CD4-positive, alpha-beta T cell treated with Interleukin-21 for 1 hour (primary cell): ENCODE measurements at regions not wholly inside any gene's neighbourhood (a gene's known extent, or its start where the extent isn't known, plus 50 kb on each side); places are given as distances from the start of the nearest gene placed in this dataset.
"Not testable (repeated sequence)": the region's sequence is repeated elsewhere in the genome, so short reads cannot be mapped to it uniquely, and the experiment has no call there.

Source experiments
- DNase-seq: peaks from one replicate; pipeline ENCODE4 v3.0.0-alpha.2; 2020

DNA sequence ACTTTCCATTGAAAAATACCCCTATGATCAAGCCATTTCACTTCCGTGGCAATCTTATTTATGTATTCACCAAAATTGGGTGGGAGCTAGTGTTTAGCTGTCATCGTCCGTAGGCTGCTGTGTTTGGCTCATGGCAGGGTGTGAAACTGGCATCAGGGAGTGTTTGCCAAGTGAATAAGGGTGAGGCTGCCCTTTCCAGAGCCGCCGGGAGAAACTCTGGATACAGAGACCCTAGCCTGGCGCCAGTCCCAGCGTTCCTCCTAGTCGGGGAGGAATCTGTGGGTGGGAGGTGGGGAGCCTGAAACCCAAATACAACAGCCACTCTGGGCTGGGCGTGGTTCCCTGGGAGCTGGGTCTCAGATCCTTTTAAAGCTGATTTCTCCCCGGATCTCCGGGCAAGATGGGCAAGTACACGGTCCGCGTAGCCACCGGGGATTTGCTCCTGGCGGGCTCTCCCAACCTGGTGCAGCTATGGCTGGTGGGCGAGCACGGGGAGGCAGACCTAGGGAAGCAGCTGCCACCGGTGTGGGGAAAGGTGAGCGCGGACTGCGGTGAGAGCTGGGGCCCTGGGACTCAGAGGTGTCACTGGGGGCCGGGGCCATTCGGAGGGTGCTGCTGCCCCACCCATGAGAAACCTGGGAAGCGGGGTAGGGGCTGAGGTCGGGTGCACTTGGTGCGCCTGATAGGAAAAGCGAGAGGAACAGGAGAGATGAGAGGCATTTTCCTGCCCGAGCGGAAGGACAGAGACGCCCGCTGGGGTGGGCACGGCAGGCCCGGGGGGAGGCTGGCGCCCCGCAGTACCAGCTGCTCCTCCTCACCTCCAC is 62.1 kb upstream of the TEKT1 start:
- DNase-seq, result no peak

DNA sequence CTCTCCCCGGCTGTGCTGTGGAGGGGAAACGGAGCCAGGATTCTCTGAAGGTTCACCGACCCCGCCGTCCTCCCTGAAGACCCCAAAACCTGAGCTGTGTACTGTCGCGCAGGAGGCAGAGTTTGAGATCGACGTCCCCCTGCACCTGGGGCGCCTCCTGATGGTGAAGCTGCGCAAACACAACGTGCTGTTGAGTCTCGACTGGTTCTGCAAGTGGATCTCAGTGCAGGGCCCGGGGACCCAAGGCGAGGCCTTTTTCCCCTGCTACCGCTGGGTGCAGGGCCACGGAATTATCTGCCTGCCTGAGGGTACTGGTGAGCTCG is 62.6 kb upstream of the TEKT1 start:
- DNase-seq, result no peak

DNA sequence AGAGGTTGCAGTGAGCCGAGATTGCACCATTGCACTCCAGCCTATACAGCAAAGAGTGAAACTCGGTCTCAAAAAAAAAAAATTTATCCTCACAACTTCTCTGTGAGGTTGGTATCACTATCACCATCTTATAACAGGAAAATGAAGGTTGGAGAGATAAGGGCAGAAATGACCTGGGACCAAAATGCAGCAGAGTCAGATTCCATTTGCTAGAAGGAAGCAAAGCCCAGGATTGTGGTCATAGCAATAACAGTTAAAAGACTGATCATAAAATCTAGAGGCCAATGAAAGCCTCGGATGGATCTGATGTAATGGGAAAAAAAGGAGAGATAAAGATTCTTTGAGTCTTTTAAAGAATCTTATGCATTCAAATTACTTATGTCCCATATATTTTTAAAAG is 69.6 kb upstream of the TEKT1 start:
- DNase-seq, result no peak

DNA sequence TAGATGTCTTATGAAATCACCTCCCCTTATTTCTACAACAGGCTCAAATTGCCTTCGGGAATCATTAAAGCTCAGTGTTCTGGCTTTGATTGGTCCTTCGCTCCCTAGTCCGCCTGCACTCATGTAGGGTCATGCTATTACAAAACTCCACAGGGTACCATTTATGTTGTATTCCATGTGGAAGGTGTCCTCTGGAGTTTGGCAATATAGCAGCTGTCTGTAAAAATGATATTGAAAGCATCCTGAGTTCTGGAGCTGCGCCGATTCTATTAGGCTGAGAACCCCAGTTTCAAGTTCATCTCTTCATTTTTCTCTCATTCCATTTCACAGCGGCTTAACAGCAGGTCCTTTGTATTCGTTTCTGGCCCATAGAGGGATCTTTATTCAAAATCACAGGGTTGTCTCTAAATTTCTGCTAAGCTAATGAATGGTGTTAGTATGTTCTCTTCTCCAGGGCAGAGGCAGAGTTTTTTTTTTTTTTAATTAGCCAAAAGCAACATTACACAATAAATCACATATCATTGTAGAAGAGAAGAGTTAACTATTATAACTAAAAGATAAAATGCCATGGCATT is 71.9 kb upstream of the TEKT1 start:
- DNase-seq, result no peak

DNA sequence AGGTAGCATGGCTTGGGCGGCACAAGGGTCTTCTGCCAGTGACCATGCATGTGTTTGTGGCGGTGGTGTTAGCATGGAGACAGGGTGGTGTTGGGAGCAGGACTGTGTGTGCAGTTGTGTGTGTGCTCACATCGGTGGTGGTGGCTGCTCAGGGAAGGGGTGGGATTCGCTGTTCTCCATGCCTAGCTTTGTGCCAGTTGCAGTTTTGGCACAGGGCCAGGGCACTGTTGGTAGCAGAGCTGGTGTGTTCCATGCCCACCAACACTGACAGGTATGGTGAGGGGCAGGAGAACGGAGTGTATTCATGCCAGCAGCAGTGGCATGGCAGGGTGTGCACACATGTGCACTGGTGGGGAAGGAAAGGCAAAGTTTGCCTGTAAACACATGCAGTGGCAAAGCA is 77.3 kb upstream of the TEKT1 start:
- no peak for DNase-seq

- peak; percentile 58 for DNase-seq
These were observed 79.6 kb upstream of the TEKT1 start for GRCh38 chr17:6910987-6911603.

GRCh38 chr17:6912110-6913051 is 80.9 kb upstream of the TEKT1 start:
- DNase-seq, result no peak

DNA sequence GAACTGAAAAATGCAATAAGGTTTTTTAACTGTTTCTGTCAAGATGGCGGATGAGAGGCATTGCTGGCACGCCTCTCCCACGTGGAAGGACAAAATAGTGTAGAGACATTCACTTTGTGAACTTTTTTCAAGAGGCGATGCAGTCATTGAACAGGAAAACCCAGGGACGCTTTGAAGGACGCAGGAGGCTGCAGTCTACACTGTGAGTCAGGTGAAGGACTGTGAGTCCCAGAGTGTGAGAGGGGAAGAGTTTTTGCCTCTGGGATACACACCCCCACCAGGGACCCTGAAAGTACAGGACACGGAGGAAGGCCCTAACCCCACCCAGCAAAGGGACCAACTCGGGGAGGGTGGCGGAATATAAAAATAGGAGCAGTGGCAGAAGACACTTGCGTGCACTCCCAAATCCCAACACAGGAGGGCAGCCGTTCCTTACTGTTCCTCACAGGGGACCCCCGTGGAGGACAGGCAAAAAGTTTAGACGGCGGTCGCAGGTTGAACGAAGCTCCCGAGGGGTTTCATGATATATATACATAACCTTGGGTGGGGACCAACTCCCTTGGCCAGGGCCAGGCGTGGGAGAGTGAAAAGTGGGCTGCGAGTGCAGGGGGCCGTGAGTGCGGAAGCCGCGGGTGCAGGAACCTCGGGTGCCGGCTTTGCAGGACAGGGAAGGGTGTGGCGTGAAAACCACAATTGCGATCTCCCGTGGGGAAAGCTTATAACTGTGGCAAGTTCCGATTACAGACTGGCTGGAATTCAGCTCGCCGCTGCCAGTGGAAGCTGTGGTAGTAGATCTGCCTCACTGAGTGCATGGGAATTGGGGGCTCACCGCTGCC is 82.0 kb upstream of the ALOX12 start:
- peak; percentile 76 for DNase-seq

DNA sequence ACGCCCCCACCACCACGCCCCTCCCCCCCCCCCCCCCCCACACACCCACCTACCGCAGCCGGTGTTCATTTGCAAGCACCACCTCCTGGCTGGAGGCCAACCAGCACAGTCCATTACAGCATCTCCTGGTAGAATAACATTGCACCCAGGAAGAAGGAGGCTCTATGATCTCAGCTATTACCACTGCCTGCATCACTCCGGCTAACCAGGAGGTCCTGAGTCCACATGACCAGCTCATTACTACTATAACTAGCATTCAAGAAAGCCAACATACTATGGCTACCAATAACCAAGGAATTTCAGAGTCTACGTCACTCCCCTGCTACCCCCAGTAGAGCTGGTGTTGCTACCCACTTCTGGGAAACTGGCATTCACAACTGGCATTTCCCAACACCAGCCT is 81.1 kb upstream of the ALOX12 start:
- DNase-seq, result peak; percentile 15

GRCh38 chr17:6915620-6916019 is 80.2 kb upstream of the ALOX12 start:
- no peak for DNase-seq

DNA sequence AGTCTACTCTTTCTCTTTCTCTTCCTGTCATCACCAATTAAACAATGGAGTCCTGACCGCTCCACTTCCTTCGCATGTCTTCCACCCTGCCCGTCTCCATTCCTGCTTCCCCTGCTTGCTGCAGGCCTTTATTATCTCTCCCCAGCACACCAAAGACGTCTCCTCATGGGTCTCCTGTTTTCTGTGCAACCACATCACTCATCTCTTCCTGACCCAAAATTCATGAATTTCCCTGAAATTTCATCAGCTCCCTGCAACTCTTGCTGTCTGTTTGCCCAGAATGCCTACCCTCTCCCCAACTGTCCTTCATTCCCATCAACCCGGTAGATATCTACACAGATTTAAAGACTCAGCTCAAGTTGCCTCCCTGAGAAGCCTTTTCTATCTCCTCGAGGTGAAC is 76.7 kb upstream of the ALOX12 start:
- DNase-seq, result no peak

DNA sequence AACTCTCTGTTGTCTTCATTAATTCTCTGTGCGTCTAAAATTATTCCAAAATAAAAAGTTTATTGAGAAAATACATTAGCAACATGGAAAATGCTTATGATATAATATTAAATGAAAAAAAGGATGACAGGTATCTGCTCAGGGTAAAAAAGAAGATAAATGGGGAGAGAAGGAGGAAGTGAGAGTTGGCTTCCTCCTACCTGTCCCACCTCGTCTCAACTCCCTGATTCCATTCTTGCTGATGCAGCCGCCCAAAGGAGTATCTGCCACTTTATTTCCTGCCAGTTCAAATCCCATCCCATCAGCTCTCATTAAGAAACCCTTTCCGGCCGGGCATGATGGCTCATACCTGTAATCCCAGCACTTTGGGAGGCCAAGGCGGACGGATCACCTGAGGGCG is 72.5 kb upstream of the ALOX12 start:
- DNase-seq, result no peak

DNA sequence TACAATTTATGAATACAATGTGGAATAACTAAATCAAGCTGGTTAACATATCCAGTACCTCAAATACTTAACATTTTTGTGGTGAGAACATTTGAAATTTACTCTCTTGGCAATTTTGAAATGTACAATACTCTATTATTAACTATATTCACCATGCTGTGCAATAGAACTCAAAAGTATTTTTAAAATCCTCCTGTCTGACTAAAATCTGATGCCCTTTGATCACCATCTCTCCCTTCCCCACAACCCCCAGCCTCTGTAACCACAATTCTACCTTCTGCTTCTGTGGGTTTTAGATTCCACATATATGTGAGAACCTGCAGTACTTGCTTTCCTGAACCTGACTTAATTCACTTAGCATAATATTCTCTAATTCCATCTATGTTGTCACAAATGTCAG is 71.6 kb upstream of the ALOX12 start:
- peak; percentile 22 for DNase-seq

- DNase-seq, result no peak
These were observed 69.2 kb upstream of the ALOX12 start for GRCh38 chr17:6926667-6927066.

DNA sequence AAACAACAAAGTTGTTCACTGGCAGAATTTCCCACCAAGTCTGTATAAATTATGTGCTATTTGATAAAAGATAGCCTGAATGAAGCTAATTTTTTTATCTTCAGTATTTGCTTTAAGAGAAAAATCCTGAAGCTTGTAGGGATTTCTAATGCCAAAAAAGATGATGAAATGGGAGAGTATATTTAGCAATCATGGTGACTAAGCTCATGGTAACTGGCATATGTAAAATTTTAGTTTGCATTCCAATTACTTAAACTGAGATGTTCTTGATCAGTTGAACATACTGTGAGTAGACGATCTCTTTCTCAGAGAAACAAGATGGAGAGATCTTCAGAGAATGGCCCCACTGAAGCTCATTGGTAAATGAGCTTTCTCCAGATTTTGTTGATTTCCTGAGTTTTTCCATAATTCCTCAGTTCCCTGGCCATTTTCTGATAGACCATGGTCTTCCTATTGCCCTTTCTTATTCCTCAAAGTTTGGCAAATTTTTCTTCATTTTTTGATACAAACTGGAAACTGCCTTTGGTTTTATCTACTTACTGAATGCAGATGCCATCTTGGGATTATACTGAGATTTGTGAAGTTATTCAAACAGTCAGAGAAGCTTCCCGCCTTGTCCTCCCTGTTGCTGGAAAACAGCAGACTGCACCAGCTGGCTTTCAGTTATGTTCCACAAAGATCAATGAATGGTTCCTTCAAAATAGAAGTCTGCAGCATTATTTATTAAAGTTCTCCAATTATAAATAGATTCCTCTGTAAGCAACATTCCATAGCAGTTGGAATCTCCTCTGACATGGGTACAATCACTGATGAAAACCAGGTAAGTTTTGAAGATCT is 68.3 kb upstream of the ALOX12 start:
- DNase-seq, result no peak

GRCh38 chr17:6928193-6928592 is 67.7 kb upstream of the ALOX12 start:
- no peak for DNase-seq

GRCh38 chr17:6930749-6931148 is 65.1 kb upstream of the ALOX12 start:
- DNase-seq, result no peak

DNA sequence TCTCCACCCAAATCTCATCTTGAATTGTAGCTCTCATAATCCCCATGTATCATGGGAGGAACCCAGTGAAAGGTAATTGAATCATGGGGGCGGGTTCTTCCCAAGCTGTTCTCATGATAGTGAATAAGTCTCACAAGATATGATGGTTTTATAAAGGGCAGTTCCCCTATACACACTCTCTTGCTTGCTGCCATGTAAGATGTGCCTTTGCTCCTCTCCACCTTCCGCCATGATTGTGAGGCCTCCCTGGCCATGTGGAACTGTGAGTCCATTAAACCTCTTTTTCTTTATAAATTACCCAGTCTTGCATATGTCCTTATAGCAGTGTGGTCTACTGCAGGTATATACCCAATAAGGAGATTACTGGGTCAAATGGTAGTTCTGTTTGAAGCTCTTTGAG is 61.3 kb upstream of the ALOX12 start:
- DNase-seq, result not testable (repeated sequence)

DNA sequence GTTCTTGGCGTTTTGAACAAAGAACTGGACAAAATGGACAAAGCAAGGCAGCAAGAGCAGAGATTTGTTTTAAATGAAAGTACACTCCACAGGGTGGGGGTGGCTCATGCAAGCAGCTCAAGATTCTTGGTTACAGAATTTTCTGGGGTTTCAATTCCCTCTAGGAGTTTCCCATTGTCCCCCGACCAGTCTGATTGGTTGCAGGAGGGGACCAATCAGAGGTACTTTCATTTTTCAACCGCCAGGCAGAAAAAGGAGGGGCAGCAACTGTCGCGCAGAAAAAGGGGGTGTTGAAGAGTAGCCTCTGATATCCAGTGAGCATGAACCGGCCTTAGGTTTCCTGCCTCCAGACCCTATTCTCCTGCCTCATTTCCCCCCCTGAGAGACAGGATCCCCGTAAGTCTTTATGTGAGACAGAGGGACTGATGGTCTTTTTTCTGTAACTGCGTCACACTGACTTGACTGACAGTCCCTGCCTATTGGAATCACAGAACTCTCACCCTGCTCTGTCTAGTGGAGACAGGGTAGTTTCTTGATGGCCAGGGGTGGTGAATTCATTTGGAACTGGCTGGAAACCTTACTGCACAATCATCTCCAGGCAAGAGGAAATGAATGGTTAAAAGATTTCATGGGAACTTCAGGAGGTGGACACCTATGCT is 59.4 kb upstream of the ALOX12 start:
- peak; percentile 46 for DNase-seq

- DNase-seq, result no peak
These were observed 57.2 kb upstream of the ALOX12 start for GRCh38 chr17:6938637-6939036.

DNA sequence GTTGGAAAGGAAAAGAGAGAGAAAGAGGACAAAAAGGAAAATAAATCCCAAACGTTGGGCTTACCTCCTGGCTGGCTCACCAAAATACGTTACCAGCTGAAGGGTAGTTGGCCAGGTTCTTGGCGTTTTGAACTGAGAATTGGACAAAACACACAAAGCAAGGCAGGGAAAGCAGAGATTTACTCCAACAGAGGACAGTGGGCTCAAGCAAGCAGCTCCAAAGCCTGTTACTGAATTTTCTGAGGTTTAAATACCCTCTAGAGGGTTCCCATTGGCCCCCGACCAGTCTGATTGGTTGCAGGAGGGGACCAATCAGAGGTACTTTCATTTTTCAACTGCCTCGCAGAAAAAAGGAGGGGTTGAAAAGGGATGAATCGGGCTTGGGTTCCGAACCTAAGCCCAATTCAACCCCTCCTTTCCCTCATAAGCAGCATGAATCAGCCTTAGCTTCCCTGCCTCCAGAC is 55.6 kb upstream of the ALOX12 start:
- peak; percentile 26 for DNase-seq
